DOHH2 (cell line): ENCODE measurements at regions not wholly inside any gene's neighbourhood (a gene's known extent, or its start where the extent isn't known, plus 50 kb on each side); places are given as distances from the start of the nearest gene placed in this dataset.
A peak's percentile ranks its signal among the peaks of the same experiment; 100 is the strongest.

Source experiments
- H3F3A ChIP-seq: fragments of 200-600 bp; sonication (generic), shearing (Covaris generic); 2 replicates; pipeline ENCODE4 v1.6.0; 2016; ENCODE audit warnings: antibody characterized with exemption, mild to moderate bottlenecking; ENCODE audit not compliant: control insufficient read depth, insufficient read depth
- H3K27ac ChIP-seq: fragments of 200-600 bp; sonication (generic); 2 replicates; pipeline ENCODE4 v1.5.1; 2014; ENCODE audit warnings: low read depth, mild to moderate bottlenecking, low read length, moderate library complexity
- H3K27me3 ChIP-seq: fragments of 200-600 bp; sonication (generic); 2 replicates; pipeline ENCODE4 v1.6.1; 2014; ENCODE audit warnings: mild to moderate bottlenecking, low read length, mixed read lengths; ENCODE audit not compliant: control insufficient read depth
- H3K36me3 ChIP-seq: fragments of 200-600 bp; sonication (generic); 2 replicates; pipeline ENCODE4 v1.6.1; 2014; ENCODE audit warnings: mild to moderate bottlenecking, low read length, moderate library complexity, mixed read lengths; ENCODE audit not compliant: control insufficient read depth
- H3K4me1 ChIP-seq: fragments of 200-600 bp; sonication (generic); 2 replicates; pipeline ENCODE4 v1.6.1; 2014; ENCODE audit warnings: mild to moderate bottlenecking, low read length, mixed read lengths; ENCODE audit not compliant: control insufficient read depth
- H3K4me2 ChIP-seq: fragments of 200-600 bp; sonication (generic); 2 replicates; pipeline ENCODE4 v1.6.0; 2014; ENCODE audit warnings: mild to moderate bottlenecking, low read length, moderate library complexity
- H3K4me3 ChIP-seq: fragments of 200-600 bp; sonication (generic); 2 replicates; pipeline ENCODE4 v1.5.1; 2014; ENCODE audit warnings: mild to moderate bottlenecking, low read length, mixed read lengths
- H3K79me2 ChIP-seq: fragments of 200-600 bp; sonication (generic); 2 replicates; pipeline ENCODE4 v1.6.1; 2014; ENCODE audit warnings: mild to moderate bottlenecking, low read length, mixed read lengths; ENCODE audit not compliant: control insufficient read depth
- H3K9me2 ChIP-seq: fragments of 200-600 bp; sonication (generic); replicated peaks from 2 replicates; pipeline ENCODE4 v1.6.1; 2014; ENCODE audit warnings: mild to moderate bottlenecking, low read length, mixed read lengths; ENCODE audit not compliant: control insufficient read depth
- H3K9me3 ChIP-seq: fragments of 200-600 bp; sonication (generic); 2 replicates; pipeline ENCODE4 v1.6.1; 2014; ENCODE audit warnings: antibody characterized with exemption, low read length, mixed read lengths; ENCODE audit not compliant: control insufficient read depth, insufficient read depth
- H4K20me1 ChIP-seq: fragments of 200-600 bp; sonication (generic); 2 replicates; pipeline ENCODE4 v1.6.0; 2014; ENCODE audit warnings: low read depth, mild to moderate bottlenecking, antibody characterized with exemption, low read length, moderate library complexity; ENCODE audit not compliant: control insufficient read depth, insufficient read depth
- CTCF ChIP-seq: fragments of 200-600 bp; sonication (generic); IDR thresholded peaks from one replicate; pipeline ENCODE4 v1.5.1; 2014; ENCODE audit warnings: antibody characterized with exemption, mild to moderate bottlenecking, low read depth, low read length; ENCODE audit not compliant: poor library complexity, severe bottlenecking
- EZH2phosphoT487 ChIP-seq: fragments of 200-600 bp; sonication (generic); IDR thresholded peaks from 2 replicates; pipeline ENCODE4 v1.6.1; 2017; ENCODE audit warnings: borderline replicate concordance, mild to moderate bottlenecking, antibody characterized with exemption, low read length, moderate library complexity, mixed read lengths

GRCh38 chr1:74856174-74856573 lies 123.2 kb downstream of the TYW3 start:
- TF ChIP-seq EZH2phosphoT487 (no peak), CTCF (no peak)

GRCh38 chr1:74857676-74858075 lies 124.7 kb downstream of the TYW3 start:
- H4K20me1 ChIP-seq = no peaks in the 10 kb centered on the region
- H3K27me3 ChIP-seq = no peaks in the 10 kb centered on the region
- H3K9me2 ChIP-seq = no peaks in the 10 kb centered on the region
- no peaks in the 10 kb centered on the region for H3K9me3 ChIP-seq
- H3F3A ChIP-seq = no peaks in the 10 kb centered on the region
- H3K27ac ChIP-seq = no peak overlapping the region
- H3K4me3 ChIP-seq = no peak overlapping the region
- peaks cover 5% of the 10 kb centered on the region; the same call in 1 of the 2 replicates for H3K4me1 ChIP-seq
- no peaks in the 10 kb centered on the region for H3K79me2 ChIP-seq
- no peaks in the 10 kb centered on the region for H3K36me3 ChIP-seq
- TF ChIP-seq EZH2phosphoT487 (no peak), CTCF (no peak)
- H3K4me2 ChIP-seq = no peak overlapping the region

More at GRCh38 chr1:74856174-74856573, 123.2 kb downstream of the TYW3 start:
- no peaks in the 10 kb centered on the region for H3F3A ChIP-seq
- no peak overlapping the region for H3K4me3 ChIP-seq
- H3K9me3 ChIP-seq = no peaks in the 10 kb centered on the region
- H3K36me3 ChIP-seq = no peaks in the 10 kb centered on the region
- H3K27ac ChIP-seq = no peak overlapping the region
- H3K9me2 ChIP-seq = no peaks in the 10 kb centered on the region
- no peaks in the 10 kb centered on the region for H3K27me3 ChIP-seq
- H3K79me2 ChIP-seq = no peaks in the 10 kb centered on the region
- H4K20me1 ChIP-seq = no peaks in the 10 kb centered on the region
- peaks cover 5% of the 10 kb centered on the region; the same call in 1 of the 2 replicates for H3K4me1 ChIP-seq
- no peak overlapping the region for H3K4me2 ChIP-seq

DNA sequence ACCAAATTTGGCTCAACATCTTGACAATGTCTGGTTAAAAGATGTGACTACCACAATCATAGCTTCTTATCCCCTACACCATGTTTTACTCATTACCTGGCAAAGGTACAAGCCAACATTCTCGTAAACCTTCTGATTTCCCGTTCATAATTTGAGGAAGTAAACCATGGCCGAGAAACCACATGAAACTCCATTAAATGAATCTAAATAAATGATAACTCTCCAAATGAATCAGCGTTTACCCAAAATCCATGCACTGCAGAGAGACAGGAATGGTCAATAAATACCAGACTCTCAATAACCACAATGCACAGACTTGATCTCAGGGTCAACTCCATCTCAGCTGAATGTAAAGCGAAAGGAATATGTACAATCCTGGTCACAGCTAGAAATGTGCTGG lies 125.2 kb downstream of the TYW3 start:
- Histone ChIP-seq H3K4me1 (peaks cover 5% of the 10 kb centered on the region; the same call in 1 of the 2 replicates), H3K27me3 (no peaks in the 10 kb centered on the region), H3K9me3 (no peaks in the 10 kb centered on the region), H4K20me1 (no peaks in the 10 kb centered on the region), H3K4me2 (peak overlapping the region; percentile 27; the same call in 1 of the 2 replicates), H3K36me3 (no peaks in the 10 kb centered on the region), H3K27ac (no peak overlapping the region), H3F3A (no peaks in the 10 kb centered on the region), H3K4me3 (no peak overlapping the region), H3K9me2 (no peaks in the 10 kb centered on the region), H3K79me2 (no peaks in the 10 kb centered on the region)
- no peak for TF ChIP-seq CTCF
- no peak for TF ChIP-seq EZH2phosphoT487
